Stimulated activated CD8-positive, alpha-beta memory T cell treated with anti-CD3 and anti-CD28 coated beads, Interleukin-15, amount 100 ng/mL, for 4 hours (primary cell): ENCODE measurements at regions not wholly inside any gene's neighbourhood (a gene's known extent, or its start where the extent isn't known, plus 50 kb on each side); places are given as distances from the start of the nearest gene placed in this dataset.
"Not testable (repeated sequence)": the region's sequence is repeated elsewhere in the genome, so short reads cannot be mapped to it uniquely, and the experiment has no call there.

Experiments used
- DNase-seq, 2 donors: peaks; one replicate each; pipeline ENCODE4 v3.0.0-alpha.2; 2020; ENCODE audit warnings: low read depth in 2 of 2

DNA sequence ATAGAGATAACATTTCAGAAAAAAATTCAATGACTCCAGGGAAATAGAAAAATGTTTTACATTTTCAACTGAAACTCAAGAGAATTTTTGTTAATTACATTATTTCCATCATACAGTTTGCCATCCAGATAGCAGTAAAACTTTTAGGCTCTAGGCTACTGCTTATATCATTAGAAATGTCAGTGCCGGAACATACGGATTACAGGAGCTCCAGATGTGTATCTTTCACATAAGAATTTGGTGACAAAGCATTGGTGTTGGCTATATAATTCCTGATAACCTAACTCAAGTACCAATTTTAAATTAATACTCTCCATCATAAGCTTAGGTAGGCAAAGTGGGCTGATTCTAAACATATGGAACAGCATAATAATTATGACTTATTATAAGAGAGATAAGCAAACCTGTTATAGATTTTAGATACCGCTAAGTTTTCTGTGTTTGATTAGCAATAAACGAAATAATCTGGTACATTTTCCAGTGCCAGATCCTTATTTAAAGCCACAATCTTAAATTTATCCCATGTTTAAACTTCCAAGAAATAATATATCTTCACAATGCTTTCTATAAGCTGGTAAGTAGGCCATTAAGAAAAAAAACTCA is 637.9 kb downstream of the NXPH1 start:
- no peak for DNase-seq

DNA sequence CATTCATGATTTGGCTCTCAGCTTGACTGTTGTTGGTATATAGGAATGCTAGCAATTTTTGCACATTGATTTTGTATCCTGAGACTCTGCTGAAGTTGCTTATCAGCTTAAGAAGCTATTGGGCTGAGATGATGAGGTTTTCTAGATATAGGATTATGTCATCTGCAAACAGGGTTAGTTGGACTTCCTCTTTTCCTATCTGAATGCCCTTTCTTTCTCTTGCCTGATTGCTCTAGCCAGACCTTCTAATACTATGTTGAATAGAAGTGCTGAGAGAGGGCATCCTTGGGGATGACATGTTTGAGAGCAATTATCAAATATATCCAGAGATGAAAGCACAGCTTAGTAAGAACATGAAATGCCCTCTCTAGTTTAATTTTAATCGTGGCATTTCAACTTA is 642.4 kb downstream of the NXPH1 start:
- DNase-seq = not testable (repeated sequence)

DNA sequence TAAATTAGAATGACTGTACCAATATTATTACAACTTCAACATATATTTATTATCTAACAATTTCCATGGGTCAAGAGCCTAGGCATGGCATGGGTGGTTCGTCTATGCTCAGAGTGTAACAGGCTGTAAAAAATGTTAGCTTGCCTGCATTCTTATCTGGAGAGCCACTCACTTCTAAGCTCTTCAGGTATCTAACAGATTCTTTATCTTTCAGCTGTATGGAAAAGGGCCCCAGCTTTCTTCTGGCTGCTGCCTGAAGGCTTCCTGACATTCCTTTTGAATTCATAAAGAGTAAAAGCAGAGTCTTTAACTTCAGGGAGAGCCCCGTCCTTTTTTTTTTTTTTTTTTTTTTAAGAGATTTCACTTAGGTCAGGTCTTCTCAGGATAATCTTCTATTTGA is 648.8 kb downstream of the NXPH1 start:
- DNase-seq = no peak

DNA sequence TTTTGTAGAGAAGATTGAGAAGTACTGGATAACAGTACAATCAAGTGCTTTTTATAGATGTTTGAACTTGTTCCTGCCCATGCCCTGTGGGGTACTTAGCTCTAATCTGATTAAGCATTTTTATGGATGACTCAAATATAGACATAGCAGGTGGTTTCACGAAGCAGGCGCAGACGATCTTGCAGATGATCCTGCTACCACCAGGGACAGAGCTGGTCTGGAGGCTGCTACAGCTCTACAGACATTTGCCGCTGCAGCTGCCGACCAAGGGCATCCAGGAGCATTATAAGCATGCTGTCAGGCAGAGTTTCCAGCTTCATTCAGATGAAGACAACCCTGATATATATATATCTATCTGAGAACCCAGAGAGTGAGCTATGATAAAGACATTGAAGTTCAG is 650.4 kb downstream of the NXPH1 start:
- DNase-seq = no peak

DNA sequence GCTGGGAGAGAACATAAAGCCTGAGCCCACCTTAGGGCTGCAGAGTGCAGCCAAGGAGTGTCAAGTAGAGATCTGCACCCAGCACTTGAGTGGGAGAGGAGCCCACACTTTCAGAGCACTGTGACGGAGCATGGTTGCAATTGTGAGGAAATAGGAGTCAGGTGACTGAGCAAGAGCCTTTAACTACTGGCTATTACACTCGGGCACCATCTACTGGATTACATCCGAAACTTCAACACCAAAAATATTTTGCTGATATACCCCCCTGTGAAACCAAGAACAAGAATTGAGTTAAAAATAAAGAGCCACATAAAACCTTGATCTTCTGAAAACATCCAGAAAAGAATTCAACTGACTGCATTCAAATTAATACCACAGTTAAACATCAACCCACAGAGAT is 657.9 kb downstream of the NXPH1 start:
- no peak for DNase-seq

DNA sequence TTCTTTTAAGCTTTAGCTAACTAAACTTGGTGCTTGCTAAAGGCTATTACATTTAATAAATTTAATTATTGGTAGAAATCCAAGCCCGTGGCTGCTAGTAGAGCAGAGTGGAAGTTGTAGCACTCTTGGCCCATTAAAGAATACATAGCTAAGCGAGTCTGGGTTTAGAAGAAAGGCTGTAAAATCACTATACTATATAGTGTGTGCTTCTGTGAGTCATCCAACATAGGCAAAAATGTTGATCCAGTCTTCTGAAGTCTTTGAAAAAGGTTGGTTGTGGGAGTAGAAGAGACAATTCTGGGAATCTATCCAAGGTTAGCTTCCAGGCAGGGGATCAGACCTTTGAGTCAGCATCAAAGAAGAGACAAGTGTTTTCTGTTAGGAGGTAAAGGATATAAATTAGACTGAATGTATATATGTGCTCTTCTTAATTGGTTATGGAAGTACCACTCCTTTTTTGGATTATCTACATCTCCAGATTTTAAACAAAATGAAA is 664.2 kb downstream of the NXPH1 start:
- no peak for DNase-seq

DNA sequence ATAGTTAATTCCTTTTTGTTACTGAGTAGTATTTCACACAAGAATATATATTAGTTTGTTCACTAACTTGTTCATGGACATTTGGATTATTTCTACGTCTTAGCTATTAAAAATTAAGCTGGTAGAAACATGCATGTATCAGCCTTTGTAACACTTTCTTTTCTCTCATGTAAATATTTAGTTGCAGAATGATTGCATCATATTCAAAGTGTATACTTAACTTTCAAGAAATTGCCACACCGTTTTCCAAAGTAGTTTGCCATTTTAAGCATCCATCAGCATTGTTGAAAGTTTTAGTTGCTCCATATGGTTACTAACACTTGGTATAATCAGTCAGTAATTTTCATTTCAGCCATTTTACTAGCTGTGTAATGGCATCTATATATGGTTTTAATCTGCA is 666.9 kb downstream of the NXPH1 start:
- DNase-seq = no peak

DNA sequence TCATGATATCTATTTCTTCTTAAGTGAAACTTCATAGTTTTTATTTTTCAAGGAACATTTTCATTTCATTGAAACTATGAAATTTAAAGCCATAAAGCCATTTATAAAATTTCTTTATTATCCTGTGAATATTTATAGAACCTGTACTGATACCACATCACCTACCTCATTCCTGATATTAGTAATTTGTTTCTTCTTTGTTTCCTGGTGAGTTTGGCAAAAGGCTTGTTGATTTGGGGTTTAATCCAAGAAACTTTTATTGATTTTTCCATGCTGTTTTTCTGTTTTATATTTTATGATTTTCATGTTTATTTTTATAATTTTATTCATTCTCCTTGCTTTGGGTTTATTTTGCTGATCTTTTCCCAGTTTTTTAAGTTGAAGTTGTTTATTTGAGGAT is 669.4 kb downstream of the NXPH1 start:
- no peak for DNase-seq

DNA sequence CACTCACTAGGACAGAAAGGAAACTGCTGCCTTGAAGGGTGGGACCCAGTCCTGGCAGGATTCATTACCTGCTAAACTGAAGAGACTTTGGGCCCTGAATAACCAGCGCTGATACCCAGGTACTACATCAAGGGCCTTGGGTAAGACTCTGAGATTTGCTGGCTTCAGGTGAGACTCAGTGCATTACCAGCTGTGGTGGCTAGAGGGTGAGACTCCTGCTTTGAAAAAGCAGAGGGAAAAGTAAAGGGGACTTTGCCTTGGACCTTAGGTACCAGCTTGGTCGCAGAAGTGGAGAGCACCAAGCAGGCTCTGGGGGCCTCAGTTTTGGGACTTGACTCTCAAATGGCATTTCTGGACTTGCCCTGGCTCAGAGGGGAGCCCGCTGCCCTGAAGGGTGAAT is 673.3 kb downstream of the NXPH1 start:
- no peak for DNase-seq

DNA sequence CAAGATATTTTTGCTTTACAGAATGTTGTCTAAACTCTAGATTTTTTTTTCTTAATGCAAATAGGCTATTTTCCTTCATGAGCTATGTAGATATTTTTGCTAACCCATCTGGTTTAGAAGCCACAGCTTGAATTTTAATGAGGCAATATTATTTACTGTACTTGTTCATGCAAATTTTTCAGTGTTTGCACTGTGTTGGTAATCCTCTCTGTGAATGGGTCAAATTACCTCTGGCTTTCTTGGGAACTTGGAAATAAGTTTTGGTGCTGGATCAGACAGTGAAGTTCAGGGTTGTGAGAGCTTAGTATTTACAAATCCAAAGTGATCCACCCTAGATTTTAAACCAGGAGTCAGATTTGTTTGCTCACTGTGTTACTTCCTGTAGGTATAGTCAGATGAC is 686.9 kb downstream of the NXPH1 start:
- no peak for DNase-seq

DNA sequence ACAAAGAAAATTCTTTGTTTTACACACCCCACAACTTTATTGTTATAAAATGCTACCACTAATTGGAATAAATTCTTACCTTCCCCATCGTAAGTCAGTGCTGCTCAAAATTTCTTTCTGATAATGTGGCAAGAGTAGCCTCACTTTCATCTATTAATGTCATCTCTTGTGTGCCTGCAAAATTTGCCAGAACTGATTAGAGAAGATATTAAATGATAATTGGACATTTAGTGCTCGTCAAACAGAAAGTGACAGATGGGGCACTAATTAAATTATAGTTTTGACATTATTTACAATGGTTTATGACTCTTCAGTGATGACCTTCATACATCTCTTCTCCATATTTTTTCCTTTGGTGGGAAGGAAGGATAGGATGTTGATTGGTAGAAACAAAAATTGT is 690.9 kb downstream of the NXPH1 start:
- no peak for DNase-seq

DNA sequence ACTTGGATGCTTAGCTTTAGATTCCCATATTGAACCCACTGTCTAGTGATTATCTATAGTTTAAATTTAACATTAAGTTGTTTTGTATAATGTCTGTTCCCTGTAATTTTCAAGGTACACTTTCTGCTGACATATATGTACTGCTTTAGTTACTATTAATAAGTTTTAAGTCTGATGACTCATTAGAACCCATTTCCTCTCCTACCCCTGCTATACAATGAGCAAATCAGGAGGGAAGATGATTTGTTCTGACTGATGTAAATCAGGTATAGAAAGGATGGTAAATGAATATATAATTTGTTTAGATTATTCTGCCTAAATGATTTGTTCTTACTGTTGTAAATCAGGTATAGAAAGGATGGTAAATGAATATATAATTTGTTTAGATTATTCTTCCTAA is 691.8 kb downstream of the NXPH1 start:
- no peak for DNase-seq

DNA sequence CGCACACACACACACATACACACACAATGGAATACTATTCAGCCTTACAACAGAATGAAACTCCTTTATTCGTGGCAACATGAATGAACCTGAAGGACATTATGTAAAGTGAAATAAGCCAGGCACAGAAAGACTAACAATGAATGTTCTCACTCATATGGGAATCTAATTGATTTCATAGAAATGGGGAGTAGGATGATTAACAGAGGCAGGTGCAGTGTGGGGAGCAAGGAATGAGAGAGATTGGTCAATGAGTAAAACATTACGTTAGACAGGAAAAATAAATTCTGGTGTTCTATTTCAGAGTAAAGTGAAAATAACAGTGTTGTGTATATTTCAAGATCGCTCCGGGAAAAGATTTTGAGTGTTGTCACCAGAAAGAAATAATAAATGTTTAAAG is 694.5 kb downstream of the NXPH1 start:
- DNase-seq = no peak

DNA sequence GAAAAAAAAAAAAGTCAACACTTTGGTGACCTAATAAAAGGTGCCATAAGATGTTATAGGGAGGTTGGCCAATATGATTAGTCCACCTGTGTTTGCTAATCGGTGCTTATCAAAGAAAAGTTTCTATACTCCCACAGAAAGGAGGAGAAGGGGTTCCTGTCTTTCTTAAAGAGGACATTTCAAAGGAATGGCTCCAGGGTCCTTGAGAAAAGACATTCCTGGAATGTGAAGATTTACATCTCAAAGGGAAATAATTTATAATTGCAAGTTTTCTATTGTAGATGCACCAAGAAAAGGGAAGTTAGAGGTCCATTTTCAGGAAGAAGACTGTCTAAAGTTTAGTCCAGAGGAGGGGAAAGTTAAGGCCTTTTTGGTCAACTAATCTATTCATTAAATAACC is 715.3 kb downstream of the NXPH1 start:
- no peak for DNase-seq

DNA sequence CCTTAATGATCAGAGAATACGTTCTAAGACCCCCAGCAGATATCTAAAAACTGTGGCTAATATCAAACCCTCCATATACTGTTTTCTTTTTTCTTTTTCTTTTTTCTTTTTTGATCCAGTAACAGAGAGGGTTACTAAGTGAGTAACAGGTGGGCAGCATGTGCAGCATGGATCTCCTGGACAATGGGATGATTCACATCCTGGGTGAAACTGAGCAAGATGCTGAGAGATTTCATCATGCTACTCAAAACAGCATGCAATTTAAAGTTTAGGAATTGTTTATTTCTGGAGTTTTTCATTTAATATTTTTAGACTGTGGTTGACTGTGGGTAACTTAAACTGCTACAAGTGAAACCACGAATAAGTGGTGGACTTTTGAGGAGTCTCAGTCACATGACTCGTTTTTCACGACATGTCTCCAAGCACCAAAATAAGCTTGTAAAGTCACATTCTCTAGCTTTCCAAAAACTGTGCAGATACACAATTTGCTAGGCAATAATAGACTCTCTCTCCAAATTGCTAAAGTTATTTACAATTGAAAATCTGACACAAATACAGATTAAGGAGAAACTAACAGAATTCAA is 716.2 kb downstream of the NXPH1 start:
- no peak for DNase-seq

DNA sequence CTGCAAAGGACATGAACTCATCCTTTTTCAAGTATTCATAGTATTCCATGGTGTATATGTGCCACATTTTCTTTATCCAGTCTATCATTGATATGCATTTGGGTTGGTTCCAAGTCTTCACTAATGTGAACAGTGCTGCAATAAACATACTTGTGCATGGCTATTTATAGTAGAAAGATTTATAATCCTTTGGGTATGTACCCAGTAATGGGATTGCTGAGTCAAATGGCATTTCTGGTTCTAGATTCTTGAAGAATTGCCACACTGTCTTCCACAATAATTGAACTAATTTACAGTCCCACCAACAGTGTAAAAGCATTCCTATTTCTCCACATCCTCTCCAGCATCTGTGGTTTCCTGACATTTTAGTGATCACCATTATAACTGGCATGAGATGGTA is 730.3 kb downstream of the NXPH1 start:
- not testable (repeated sequence) for DNase-seq

DNA sequence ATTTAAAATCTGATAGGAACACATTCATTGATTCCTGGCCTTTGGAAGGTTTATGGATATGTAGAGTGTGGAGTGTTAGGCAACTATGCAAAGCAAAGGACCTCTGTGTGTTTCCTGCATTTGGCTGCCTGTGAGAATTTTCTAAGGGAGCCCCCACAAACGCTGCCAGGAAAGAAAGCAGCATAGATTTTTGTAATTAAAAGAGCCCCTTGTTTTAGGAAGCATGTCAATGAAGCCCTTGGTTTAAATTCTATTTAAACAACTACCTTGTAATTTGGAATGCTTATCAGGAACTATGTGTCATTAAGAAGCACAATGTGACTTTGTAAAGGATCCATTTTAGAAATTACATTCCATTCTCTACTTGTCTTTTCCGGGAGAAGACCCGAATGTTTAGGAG is 742.5 kb downstream of the NXPH1 start:
- no peak for DNase-seq

DNA sequence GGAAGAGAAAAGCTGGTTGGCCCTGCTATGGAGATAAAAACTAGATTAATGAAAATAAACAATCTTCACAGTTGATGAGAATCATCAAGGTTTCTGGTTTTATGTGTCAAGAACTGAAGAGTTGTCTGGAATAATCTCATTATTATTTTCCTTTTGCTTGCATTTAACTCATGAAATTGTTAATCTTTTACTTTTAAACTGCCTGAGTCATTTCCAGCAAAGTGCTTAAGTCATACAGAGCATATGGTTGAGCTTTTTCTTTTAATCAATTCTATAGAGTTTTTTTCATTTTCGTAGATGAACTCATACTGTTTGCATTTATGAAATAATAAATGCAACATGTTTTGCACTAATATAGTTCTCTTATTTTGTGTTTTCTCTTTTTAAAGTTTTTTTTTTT is 747.9 kb downstream of the NXPH1 start:
- DNase-seq = no peak

DNA sequence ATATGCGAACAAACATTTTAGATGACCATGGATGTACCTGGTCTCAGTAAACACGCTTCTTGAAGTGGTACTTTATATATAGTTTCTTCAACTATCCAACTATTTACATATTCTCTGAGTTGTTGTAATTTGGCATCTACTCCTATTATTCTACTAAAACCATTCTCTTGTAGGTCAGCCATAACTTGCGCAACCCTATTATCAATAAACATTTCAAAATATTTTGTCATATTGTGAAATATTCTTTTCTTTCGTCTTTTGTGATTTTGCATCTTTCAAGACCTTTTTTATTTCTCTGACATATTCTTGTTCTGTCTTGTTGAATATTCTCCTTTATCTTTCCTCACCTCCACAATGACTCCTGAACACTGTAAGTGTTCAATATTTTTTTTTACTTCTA is 753.3 kb downstream of the NXPH1 start:
- DNase-seq = no peak

DNA sequence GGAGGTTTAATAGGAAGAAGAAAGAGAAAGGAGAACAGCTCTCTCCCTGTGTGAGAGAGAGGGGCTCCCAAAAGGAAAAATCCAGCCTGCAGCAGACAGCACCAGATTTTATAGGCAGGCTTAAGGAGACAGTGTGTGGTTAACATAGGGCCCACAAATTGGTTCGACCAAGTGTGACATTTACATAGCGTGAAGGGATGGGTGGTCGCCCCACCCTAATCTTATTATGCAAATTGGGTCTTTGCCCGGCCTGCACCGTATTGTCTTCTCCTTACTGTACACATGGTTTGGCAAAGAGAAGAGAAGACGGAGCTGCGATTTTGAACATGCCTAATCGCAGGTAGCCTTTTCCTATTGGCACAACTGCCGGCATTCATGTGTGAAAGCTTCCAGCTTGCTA is 756.3 kb downstream of the NXPH1 start:
- DNase-seq = no peak

DNA sequence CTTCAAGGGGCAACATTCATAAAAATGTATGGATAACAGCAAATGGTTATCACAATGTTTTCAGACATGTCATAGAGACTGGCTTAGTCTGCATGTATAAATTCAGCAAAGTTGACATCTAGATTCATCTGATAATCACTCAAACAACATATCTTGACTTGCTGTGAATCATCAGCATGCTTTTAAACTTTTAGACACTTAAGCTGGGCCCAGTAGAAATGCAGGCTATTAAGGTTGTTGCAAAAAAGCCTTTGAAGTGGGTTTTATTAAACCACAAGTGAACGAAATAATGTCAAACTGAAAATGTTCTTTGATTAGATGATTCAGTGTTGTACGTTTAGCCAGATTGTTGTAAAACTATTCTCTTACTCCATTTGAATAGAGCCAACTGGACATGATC is 759.6 kb downstream of the NXPH1 start:
- no peak for DNase-seq

DNA sequence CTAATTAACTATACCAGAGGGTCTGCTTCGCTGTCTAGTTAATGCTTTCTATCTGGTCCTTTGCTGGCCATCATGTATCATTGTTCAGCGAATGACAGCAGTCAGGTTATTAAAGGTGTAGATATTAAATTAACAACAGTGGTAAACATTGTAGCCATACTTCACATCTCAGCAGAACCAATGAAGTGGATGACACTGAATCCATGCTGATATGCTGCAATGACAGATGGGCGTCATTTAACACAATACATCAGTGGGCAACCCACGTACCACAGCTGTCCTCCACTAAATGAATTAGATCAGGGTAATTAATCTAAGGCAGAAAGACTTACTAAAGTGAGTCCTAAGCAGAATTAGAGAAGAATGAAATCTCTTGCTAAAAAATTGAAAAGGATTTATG is 767.2 kb downstream of the NXPH1 start:
- no peak for DNase-seq

DNA sequence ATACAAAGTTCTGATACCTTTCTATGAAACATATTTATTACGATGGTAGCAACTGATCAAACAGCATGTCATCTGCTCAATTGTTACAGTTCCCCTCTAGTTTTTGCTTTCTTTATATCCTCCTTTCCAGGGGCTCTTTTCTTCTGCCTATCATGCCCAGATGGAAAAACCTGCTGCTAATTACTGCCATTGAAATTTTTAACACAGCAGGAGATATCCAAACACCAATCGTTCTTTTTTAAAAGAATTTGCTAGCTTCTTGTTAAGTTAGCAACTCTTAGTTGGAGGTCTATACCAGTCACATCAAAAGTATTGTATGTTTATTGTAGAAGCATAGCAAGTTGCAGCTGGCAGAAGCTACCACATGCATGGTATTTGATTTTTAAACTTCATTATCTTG is 768.5 kb downstream of the NXPH1 start:
- DNase-seq = no peak

DNA sequence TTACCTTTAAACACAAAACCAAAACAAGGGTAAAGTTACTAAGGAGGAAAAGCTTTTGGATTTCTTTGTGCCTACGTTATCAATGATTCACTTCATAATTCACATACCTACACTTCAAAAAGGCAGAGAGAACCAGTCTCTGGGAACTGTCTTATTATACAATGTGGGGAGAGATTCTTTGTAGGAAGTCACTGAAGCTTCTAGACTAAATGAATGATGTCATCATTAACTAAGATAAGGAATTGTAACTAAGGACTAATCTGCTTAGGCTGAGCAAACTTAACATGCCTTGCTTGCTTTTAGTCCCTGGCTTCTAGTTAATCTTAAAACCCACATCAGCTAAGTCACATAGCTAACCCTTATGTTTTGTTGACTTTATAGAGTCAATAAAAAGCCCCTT is 771.2 kb downstream of the NXPH1 start:
- DNase-seq = no peak
